HG03520 (cell line): ENCODE measurements at regions not wholly inside any gene's neighbourhood (a gene's known extent, or its start where the extent isn't known, plus 50 kb on each side); places are given as distances from the start of the nearest gene placed in this dataset.
A peak's percentile ranks its signal among the peaks of the same experiment; 100 is the strongest.
"Not testable (repeated sequence)": the region's sequence is repeated elsewhere in the genome, so short reads cannot be mapped to it uniquely, and the experiment has no call there.

Experiments used
- ATAC-seq: cut with Tn5 transposase; IDR thresholded peaks from one replicate; pipeline ENCODE4 v1.9.1; 2021; ENCODE audit warnings: mild to moderate bottlenecking, moderate library complexity; ENCODE audit not compliant: unreplicated experiment

DNA sequence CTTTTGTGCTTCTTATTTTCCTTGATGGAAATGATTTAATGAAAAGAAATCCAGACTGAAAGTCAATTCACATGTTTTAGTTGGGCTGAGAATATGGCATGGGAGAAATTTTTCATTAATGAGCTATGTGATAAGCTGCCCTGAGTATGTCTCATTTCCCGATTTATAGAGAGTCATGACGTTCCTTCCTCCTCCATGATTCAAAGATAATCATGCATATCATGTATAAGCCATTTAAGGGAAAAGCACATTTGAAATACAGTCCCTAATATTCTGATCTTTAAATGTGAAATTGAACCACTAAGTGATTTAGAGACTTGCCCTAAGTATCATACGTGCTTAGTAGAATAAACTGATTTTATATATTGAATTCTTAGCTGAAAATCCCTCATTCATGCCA, 840.9 kb downstream of the PCDH17 start:
- ATAC-seq, result no peak

DNA sequence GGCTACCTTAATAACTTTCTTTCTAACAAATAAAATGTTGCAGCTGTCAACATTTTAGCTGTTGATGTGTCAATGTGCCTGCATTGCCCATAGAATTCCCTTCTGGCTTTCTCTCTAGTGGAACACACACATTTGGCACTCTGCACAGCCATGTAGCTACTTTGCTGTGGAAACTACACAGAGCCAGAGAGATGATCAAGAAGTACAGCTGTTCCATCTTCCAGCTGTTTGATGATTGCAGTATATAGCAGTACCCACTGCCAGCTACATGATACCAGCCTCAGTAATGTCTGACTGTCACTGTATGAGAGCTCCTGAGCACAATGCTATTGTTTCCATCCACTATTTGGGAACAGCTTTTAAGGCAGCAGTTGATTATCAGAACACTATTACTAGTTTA, 843.0 kb downstream of the PCDH17 start:
- no peak for ATAC-seq

- no peak for ATAC-seq
Observed at GRCh38 chr13:58476206-58476918, 844.8 kb downstream of the PCDH17 start.

DNA sequence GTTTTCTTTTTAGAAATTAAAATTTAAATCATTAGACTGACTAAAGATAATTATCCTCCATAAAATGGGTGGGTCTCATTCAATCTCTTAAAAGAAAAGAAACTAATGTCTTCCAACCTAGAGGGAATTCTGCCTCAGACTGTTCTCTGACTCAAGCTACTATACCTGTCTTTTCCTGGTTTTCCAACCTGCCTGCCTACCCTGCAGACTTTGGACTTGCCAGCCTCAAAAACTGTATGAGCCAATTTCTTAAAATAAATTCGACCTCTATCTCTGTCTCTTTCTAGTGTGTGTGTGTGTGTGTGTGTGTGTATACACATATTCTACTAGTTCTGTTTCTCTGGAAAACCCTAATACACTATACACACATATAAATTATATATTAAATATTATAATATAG, 847.3 kb downstream of the PCDH17 start:
- no peak for ATAC-seq

GRCh38 chr13:58480061-58480460, 848.5 kb downstream of the PCDH17 start:
- no peak for ATAC-seq

DNA sequence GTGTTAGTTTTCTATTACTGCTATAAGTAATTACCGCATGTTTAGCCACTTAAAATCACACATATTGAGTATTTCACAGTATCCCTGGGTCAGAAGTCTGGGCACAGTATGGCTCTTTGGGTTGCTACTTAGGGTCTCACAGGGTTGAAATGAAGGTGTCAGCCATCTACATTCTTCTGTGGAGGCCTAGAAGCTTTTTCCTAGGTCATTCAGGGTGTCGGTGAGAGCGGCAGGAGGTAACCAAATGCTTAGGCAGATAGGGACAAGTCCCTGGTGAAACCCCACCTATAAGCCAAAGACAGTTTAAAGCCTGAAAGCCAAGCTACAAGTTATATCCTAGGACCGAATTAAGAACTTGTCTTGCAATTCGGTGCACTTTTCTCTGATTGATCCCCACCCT, 856.7 kb downstream of the PCDH17 start:
- no peak for ATAC-seq

DNA sequence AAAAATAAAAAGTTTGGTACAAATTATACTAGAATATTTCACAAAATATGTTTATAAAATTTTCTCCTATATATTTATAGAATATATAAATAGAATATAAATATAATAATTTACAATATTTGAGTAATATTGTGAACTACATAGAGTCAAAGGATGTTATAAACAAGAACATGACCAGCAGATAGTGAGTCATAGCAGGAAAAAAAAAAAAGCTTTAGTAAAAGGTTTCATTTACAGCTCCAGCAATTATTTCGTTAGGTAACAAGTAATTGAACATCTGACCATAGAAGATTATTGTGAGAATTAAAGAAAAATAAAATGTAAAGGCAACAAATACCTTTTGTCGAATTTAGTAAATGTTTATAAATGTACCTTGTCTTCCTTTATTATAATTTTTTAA, 864.1 kb downstream of the PCDH17 start:
- ATAC-seq, result no peak

- ATAC-seq, result no peak
Observed at GRCh38 chr13:58500938-58501337, 869.4 kb downstream of the PCDH17 start.

GRCh38 chr13:58504202-58504700, 872.7 kb downstream of the PCDH17 start:
- not testable (repeated sequence) for ATAC-seq

- not testable (repeated sequence) for ATAC-seq
Observed at GRCh38 chr13:58505262-58505920, 873.8 kb downstream of the PCDH17 start.

DNA sequence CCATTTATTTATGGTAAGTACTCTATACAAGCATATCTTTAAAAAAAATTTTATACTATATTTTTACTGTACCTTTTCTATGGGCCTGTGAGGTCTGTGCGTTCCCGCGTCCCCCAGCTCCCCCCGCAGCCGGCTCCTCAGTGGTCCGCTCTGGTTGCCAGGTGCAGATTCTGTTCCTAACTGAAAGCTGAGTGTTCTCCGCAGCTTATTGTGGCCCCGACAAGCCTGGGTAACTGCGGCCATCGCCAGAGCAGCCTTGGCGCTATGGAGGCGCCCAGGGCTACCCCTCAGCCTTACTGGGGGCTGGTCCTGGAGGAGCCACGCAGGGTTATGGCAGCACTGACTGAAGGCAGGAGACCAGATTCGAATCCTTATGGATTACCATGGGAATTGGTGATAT, 896.8 kb downstream of the PCDH17 start:
- no peak for ATAC-seq

GRCh38 chr13:58531614-58532013, 900.1 kb downstream of the PCDH17 start:
- ATAC-seq, result no peak

- ATAC-seq, result no peak
Observed at GRCh38 chr13:58542530-58542929, 911.0 kb downstream of the PCDH17 start.

DNA sequence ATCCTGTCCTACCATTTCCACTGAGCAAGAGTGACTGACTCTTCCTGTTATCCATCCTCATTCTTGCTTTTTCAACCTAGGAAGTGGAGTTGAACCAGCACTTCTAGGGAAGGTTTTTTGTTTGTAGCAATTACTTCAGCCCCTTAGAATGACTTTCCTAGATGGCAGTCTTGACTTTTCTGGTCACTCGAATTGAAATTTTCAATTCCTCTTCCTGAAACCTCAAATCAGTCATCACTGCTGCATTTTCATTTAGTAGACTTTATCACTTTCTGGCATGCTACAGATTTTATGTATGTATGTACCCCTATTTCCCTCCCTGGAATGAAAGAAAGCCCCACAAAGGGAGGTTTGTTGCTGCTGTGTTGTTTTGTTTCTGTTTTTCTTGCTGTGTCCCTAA, 915.9 kb downstream of the PCDH17 start:
- no peak for ATAC-seq

DNA sequence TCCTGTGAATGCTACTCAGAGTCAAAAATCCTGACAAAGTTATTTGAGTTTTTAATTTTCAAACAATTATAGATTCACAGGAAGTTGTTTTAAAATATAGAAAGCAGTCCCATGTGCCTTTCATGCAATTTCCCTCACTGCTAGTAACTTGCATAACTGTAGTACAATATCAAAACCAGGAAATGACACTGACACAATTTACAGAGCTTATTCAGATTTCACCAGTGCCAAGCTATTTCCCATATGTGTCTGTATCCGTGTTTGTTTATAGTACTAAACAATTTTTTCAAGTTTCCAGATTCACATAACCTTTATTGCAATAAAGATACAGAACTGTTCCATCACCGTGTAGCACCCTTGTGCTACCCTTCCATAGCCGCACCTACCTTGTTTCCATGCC, 934.6 kb downstream of the PCDH17 start:
- no peak for ATAC-seq

DNA sequence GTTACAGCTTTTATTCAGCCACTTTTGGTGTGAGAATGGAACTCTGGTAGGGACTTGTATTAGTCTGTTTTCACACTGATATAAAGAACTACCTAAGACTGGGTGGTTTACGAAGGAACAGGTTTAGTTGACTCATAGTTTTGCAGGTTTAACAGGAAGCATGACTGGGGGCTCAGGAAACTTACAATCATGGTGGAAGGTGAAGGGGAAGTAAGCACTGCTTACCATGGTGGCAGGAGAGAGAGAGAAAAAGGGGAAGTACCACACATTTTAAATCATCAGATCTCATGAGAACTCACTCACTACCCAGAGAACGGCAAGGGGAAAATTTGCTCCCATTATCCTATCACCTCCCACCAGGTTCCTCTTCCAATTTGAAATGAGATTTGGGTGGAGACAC, 942.2 kb downstream of the PCDH17 start:
- ATAC-seq, result no peak

GRCh38 chr13:58574791-58575190, 943.2 kb downstream of the PCDH17 start:
- no peak for ATAC-seq

DNA sequence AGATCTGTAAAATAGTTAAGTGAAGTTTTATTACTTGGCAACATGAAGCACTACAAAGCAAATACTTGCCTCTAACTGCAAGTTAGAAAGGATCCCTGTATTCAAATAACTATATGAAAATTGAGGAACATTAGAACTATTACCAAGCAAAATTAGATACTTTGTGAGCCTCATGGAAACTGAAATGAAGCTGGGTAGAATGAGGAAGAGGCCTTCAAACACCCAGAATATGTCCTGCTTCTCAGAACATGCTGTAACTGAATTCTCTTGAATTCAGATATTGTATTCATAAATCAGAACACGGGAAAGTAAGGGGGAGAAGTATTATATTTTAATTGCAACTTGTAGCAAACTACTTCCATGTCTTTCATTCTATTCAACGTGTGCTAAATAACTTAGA, 947.9 kb downstream of the PCDH17 start:
- no peak for ATAC-seq

- ATAC-seq, result no peak
Observed at GRCh38 chr13:58583966-58584365, 952.4 kb downstream of the PCDH17 start.

DNA sequence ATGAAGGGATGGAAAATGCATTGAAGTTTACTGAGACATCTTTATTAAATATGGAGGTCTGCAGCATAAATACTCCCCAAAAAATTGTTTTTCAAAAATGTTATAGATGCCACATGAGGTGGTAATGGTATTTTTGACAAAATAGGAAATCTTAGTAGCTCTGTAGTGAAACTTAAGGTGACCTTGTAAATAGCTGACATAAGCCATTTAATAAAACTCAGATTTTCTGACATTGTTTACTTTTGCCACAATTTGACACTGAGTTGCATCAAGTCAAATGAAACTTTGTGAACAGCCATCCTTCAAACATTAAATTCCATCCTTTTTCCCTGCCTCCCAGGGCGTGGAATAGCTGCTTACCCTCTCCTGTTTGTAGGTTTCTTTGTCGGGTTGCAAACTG, 953.1 kb downstream of the PCDH17 start:
- no peak for ATAC-seq

DNA sequence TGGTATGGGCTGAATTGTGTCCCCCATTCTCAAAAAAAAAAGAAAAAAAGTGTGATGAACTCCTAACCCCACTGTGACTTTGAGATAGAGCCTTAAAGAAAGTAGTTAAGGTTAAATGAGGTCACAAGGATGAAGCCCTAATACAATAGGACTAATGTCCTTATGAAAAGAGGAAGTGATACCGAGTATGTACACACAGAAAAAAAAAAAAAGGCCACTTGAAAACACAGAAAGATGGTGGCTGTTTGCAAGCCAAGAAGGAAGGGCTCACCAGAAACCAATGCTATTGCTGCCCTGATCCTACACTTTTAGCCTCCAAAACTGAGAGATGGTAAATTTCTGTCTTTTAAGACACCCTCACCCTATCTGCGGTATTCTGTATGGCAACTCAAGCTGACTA, 955.6 kb downstream of the PCDH17 start:
- ATAC-seq, result peak; percentile 93

DNA sequence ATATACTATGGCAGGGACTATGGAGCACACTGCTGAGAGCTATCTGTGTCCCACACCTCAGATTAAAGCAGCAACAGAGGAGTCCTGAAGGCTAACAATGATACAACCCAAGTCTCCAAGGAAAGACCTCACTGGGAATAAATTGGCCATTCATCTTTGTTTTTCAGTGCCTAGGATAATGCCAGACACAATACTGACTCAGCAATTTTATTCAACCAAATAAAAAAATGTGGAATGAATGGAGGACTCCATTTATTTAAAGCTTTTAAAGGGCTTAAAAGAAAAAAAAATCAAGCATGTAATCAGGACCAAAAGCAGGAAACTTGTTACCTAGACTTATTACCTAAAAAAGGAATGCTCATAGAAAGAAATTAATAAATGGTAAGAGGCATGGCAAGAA, 960.5 kb downstream of the PCDH17 start:
- ATAC-seq, result no peak

- ATAC-seq, result no peak
Observed at GRCh38 chr13:58592786-58593185, 961.2 kb downstream of the PCDH17 start.
